Spleen (tissue), 7 donors: ENCODE measurements at regions not wholly inside any gene's neighbourhood (a gene's known extent, or its start where the extent isn't known, plus 50 kb on each side); places are given as distances from the start of the nearest gene placed in this dataset.

Experiments used
- CTCF ChIP-seq, 11 experiments: fragments of 200-600 bp in 7 of 11; fragments of 450-650 bp in 4 of 11; sonication (generic) in 4 of 11; IDR thresholded peaks in 8 of 11; conservative IDR thresholded peaks in 3 of 11; 1 replicate in 7 of 11; 2 replicates in 4 of 11; pipeline versions ENCODE4 v1.4.0 to v1.8.0; 2016 to 2021; ENCODE audit warnings: antibody characterized with exemption in 11 of 11, inconsistent platforms in 4 of 11, mild to moderate bottlenecking in 1 of 11
- POLR2A ChIP-seq, 3 donors: fragments of 450-650 bp; IDR thresholded peaks; one replicate each; pipeline ENCODE4 v1.5.1; 2017; ENCODE audit warnings: antibody characterized with exemption in 3 of 3, mild to moderate bottlenecking in 1 of 3
- POLR2AphosphoS5 ChIP-seq, 3 donors: sonication (generic); formaldehyde crosslinking; IDR thresholded peaks; one replicate each; pipeline ENCODE4 v1.5.1; 2017; ENCODE audit warnings: antibody characterized with exemption in 3 of 3
- donor health status: DM: no; HTN: no; CAD: no; lungs with moderate emphysema.
- donor health status: DM: no; HTN: no; CAD: no.
- donor health status: DM: no; HTN: no; CAD: no.

- TF ChIP-seq CTCF (IDR thresholded peaks at IDR 0.05 in 8 of 11, conservative IDR thresholded peaks at IDR 0.05 in 3 of 11), result no peak
- TF ChIP-seq POLR2AphosphoS5 (IDR thresholded peaks at IDR 0.05), result no peak
- no peak for TF ChIP-seq POLR2A (IDR thresholded peaks at IDR 0.05)
Measured at GRCh38 chr16:31819386-31819785, 54.2 kb upstream of the ZNF267 start.
